ENCODE measurements at regions not wholly inside any gene's neighbourhood (a gene's known extent, or its start where the extent isn't known, plus 50 kb on each side); places are given as distances from the start of the nearest gene placed in this dataset.

DNA sequence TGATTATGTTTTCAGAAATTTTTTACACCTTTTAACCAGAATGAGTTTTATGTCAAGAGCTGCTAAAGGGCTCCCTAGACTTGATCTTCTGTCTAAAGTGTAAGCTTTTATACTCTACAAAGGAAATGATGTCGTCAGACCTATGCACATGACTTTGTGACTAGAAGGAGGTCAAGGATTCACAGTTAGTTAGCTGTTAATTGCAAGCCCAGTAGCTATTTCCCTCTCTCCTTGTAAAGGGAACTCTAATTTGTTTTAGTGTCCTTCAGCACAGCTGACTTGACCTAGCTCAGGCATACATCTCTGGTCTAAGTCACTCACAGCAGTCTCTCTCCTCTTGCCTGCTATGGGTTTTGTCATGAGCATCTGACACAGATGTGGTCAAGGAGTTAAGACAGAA is 173.5 kb upstream of the NREP start:
- no peak for TF ChIP-seq CTCF (IDR thresholded peaks at IDR 0.05)

- TF ChIP-seq CTCF (IDR thresholded peaks at IDR 0.05) = no peak
Measured at GRCh38 chr5:111929867-111930266, 172.9 kb upstream of the NREP start.

DNA sequence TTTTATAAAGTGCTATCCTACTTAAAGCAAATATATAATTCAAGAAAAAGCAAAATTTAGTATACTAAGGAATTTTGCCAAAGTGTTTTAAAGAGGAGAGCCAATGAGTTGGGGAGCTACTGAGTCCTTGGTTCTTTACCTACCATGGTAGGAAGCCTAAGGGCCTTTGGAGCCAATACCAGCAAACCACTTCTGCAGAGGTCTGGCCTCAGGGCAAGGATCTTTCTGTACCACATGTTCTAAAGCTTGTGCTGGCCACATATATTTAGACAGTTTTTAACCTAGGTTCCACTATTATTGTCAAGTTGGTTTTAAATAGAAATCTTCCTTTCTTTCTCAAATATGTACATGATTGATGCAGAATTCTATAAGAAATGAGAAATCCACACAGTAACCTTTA is 172.3 kb upstream of the NREP start:
- TF ChIP-seq CTCF (IDR thresholded peaks at IDR 0.05) = no peak

- no peak for TF ChIP-seq CTCF (IDR thresholded peaks at IDR 0.05)
Measured at GRCh38 chr5:111928511-111928910, 171.5 kb upstream of the NREP start.

DNA sequence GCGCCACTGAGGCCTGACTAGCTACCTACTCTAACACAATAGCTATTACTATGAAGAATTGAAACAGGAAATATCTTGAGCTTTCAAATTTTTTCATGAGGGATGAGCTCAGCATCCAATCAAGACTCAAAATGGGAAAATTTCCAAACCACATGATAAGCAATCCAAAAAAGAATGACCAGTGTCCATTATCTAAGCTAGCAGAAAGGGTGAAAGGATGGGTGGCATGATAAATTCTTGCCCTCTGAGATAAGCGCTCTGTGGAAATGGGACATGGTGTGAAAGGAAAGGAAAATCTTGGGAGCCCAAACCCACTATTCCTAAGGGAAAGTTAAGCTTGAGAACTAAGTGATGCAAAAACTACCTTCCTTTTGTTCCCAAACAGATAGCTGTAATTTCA is 170.2 kb upstream of the NREP start:
- no peak for TF ChIP-seq CTCF (IDR thresholded peaks at IDR 0.05)

DNA sequence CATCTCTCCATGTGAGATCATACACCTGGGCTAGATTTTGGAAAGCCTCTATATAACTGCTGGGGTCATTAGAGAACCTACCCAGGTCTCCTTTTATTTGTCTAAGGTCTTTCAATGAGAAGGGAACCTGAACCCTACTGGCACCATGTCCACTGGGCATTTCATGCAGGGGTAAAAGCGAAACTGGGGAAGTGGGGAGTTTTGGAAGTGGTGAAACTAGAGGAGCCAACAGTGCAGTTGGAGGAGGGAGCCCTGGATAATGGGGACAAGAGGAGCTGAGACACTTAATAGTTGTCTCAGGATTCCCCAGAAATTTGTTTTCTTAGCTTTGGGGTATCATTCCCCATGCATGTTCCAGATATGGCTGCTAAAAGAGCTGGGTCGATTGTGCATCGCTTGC is 169.0 kb upstream of the NREP start:
- no peak for TF ChIP-seq CTCF (IDR thresholded peaks at IDR 0.05)

DNA sequence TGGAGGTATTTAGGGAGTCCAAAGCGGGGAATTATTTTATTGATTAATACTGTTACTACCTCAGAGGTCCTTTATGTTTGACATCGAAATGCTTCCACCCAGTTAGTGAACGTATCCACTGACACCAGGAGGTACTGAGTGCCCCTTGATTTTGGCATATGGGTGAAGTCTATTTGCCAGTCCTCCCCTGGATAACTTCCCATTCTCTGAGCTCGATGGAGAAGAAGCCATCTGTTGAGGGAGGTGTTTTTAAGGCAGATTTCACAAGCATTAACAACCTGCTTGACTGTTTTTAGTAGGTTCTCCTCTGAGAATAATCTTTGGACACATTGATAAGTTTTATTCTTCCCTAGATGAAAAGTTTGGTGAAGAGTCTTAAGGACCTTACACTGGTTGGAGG is 165.3 kb upstream of the NREP start:
- TF ChIP-seq CTCF (IDR thresholded peaks at IDR 0.05) = no peak

DNA sequence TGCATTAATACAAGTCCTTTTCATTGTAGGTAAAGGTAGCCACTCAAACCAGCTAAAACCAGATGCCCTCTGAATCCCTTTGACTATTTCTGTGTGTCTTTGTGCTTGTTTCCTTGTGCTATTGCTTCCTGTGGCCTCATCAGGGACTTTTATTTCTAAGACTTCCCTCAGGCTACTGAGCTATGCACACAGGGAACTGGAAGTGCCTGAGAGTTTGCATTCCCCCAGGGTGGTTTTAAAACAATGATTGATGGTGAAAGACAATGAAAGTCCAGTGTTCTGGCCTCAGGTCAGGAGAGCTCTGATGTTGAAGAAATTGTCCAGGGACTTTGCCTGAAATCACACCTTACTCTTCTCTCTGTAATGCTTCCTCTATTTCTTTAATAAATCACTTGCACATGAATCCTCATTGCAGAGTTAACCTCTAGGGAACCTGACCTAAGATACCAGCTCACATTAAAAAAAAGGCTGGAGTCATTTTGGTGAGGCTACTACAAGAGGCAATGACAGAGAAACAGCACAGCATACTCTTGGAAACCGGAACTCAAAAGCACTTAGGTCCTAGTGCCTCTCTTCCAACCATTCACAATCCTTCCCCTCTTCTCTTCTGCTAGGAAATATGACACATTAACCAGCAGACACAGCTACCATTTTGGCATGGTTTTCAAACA is 158.1 kb upstream of the NREP start:
- no peak for TF ChIP-seq CTCF (IDR thresholded peaks at IDR 0.05)

All from LNCAP (cell line).